VCaP (cell line): ENCODE measurements at regions not wholly inside any gene's neighbourhood (a gene's known extent, or its start where the extent isn't known, plus 50 kb on each side); places are given as distances from the start of the nearest gene placed in this dataset.
A peak's percentile ranks its signal among the peaks of the same experiment; 100 is the strongest.

Experiments
- H3K27ac ChIP-seq: fragments of 450-650 bp; 2 replicates; pipeline ENCODE4 v1.5.1; 2017
- TF ChIP-seq, protein P1 (sequence below): fragments of 450-650 bp; conservative IDR thresholded peaks from 2 replicates; pipeline ENCODE4 v1.5.1; 2017; ENCODE audit warnings: mild to moderate bottlenecking, moderate library complexity

DNA sequence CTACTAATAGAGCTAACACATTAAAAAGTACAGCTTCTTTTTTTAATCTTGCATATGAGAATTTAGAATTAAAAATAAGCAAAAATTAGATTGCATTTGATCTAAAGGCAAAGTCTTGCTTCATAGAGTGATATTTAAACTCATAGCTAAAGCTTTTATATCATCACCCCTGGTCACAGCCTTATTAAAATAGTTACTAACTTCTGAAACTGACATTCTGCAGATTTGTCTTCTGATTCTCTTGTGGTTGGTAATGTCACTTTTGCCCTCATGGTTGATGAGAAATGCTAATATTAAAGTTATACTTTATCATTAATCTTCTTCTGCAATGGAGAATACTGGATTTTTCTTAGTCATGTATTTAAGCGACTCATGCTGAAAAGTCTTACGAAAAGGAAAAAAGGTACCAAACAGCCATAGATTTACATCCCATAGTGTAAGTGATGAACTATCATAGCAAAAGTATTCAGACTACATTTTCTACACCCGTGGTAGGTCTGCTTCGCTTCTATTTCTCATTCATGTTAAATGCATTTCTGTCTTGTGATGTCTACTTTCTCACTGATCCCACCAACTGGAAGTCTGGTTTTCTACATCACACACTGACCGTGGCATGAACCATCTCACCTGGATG, 330.5 kb upstream of the B3GALT2 start:
- TF ChIP-seq, protein P1, sequence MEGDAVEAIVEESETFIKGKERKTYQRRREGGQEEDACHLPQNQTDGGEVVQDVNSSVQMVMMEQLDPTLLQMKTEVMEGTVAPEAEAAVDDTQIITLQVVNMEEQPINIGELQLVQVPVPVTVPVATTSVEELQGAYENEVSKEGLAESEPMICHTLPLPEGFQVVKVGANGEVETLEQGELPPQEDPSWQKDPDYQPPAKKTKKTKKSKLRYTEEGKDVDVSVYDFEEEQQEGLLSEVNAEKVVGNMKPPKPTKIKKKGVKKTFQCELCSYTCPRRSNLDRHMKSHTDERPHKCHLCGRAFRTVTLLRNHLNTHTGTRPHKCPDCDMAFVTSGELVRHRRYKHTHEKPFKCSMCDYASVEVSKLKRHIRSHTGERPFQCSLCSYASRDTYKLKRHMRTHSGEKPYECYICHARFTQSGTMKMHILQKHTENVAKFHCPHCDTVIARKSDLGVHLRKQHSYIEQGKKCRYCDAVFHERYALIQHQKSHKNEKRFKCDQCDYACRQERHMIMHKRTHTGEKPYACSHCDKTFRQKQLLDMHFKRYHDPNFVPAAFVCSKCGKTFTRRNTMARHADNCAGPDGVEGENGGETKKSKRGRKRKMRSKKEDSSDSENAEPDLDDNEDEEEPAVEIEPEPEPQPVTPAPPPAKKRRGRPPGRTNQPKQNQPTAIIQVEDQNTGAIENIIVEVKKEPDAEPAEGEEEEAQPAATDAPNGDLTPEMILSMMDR: no peak
- no peak overlapping the region for H3K27ac ChIP-seq

DNA sequence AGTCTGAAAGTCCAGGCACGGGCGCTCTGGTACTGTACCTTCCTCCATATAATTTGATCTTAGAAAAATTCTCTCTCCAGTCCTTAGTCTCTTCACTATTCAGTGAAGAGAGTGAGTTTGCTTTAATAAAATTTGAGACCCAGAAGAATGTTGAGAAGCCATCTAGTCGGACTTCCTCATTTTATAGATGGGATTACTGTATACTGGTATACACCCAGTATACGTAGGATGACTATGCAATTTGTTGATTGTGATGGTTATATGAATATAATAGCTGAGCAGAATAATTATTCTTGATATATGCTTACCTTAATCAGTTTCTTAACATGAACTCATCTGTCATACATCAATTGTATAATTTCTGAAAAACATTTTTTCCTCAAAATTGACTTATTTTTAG, 328.0 kb upstream of the B3GALT2 start:
- TF ChIP-seq, protein P1: no peak
- H3K27ac ChIP-seq: no peak overlapping the region

DNA sequence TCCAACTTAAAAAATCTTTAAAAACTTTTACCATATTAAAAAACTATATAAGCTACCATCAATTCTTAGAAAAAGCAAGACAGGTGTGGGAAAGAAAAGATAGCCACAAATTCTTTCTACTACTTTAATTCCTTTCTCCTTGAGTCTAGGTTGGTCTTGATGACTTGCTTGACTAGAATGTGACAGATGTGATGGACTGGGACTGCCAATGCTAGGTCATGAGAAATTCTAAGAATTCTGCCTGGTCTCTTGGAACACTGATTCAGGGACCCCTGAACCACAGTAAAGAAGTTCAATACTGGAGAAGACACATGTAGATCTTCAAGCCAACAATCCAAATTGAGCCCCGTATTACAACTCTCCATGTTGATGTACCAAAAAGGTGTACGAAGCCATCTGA, 326.6 kb upstream of the B3GALT2 start:
- TF ChIP-seq, protein P1: no peak
- H3K27ac ChIP-seq: no peak overlapping the region

DNA sequence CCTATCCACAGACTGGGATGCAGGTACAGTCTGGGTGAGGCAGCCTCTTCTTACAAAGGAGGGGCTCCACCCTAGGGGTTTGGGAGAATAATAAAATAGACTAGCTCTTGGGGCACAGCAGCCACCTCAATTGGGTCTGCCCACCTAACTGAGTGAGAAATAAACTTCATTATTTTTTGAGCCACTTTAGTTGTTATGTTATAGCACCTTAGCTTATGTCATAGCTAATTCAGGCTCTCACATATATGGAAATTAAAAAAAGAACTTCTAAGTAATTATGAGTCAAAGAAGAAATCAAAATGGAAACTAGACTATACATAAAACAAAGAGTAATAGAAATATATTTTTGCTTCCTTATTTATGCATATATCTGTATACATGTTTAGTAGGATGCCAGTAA, 318.5 kb upstream of the B3GALT2 start:
- TF ChIP-seq, protein P1: no peak
- no peak overlapping the region for H3K27ac ChIP-seq

DNA sequence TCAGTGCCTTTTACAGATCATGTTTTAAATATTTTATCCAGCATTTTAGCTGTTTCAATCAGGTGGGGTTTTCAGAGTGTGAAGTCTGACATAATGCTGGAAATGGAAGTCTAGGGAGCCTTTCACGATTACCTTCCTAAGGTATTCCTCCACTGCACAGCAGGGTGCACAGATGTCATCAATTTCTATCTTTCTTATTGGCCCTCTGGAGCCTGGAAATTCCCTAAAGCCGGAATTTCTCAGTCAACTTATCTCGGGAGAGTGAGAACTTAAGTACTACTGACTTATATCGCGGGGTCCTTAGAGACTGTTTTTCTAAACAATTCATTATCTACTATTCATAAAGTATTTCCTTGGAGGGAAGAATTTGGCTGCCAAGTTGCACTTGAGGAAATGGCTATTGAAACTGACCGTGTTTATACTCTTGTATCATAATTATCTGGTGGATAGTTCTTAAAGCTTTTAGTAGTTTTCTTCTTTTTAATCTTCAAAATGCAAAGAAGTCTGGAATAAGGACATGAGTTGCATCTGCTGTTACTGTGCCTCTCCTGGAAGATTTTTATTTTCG, 311.8 kb upstream of the B3GALT2 start:
- H3K27ac ChIP-seq: no peak overlapping the region
- TF ChIP-seq, protein P1: no peak

DNA sequence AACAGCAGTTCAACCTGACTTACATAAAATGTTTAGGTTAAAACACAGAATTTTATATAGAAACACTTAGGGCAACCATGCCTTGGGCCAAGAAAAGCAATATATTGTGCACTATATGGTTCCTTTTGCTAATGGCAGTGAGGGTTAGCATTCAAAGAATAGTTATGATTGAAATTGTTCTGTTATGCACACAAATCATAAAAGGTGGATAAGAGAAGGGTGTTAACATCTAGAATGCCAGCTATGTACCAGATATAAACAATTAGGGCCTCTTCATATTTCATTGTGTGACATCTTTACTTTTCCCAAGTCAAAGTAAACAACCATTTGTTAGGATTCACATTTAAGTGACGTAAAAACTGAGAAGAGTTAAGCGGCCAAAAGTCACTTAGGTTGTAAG, 308.0 kb upstream of the B3GALT2 start:
- peak overlapping the region; percentile 46 for H3K27ac ChIP-seq
- TF ChIP-seq, protein P1: no peak

DNA sequence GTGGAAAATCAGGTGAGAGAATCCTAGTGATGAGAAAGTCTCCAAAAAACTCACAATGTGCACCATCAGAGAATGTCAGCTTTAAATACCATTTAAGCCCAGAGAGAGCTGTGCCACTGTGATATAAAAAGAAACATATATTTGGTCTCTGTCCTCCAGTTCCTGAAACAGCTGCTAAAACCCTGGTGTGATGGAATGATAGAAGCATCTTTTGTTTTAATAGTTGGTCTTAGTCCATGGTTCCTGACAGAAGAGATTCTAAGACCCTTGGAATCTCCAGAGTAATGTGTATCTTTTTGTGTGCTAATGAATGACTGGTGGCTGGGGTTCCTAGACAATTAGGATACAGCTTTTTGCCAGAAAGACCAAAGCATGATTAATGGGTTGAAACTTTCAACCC, 302.8 kb upstream of the B3GALT2 start:
- H3K27ac ChIP-seq: no peak overlapping the region
- TF ChIP-seq, protein P1: no peak
